ENCODE measurements at regions not wholly inside any gene's neighbourhood (a gene's known extent, or its start where the extent isn't known, plus 50 kb on each side); places are given as distances from the start of the nearest gene placed in this dataset.
"Not testable (repeated sequence)": the region's sequence is repeated elsewhere in the genome, so short reads cannot be mapped to it uniquely, and the experiment has no call there.

DNA sequence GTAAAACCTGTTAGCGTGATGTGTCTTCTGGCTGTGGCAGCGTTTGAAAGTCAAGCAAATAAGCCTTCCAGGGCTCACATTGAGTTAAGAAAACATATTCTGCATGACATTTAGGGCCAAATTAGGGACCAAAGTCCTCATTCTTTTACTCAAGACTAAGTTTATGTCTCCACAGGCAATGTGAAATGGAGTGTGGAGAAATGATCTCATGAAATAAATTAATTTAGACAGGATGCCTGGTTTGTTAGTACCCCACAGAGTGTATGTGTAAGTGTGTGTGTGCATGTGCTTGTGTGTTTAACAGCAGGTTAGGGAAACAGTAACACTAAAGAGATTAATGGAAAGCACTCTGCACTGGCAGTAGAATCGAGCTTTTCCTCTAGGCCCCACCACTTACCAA, 82.9 kb upstream of the SNX2 start:
- Histone ChIP-seq H3K9me3 (ENCODE audit: low read depth, low read length, poor library complexity, severe bottlenecking) (no peaks in the 10 kb centered on the region), H3K27ac (ENCODE audit: low read depth, low read length, poor library complexity, severe bottlenecking) (no peak overlapping the region), H3K4me3 (ENCODE audit: low read depth, low read length, poor library complexity, severe bottlenecking) (no peak overlapping the region), H3K27me3 (replicated peaks; ENCODE audit: insufficient read depth, low read depth, low read length, poor library complexity) (no peaks in the 10 kb centered on the region), H3K36me3 (ENCODE audit: insufficient read depth, low read length, poor library complexity, severe bottlenecking) (no peaks in the 10 kb centered on the region), H3K4me1 (ENCODE audit: insufficient read depth, low read length, poor library complexity, severe bottlenecking) (no peaks in the 10 kb centered on the region)
- ChIA-PET POLR2A (ENCODE audit: low non-redundant PET) (interaction anchor here (0.6 to 1.0 kb wide), 2 partner anchors 9 to 17 kb away, joined by 3 to 6 read pairs; no protein-coding TSS in a partner anchor), CTCF (no interaction called here)
- TF ChIP-seq EZH2 (IDR thresholded peaks at IDR 0.05; ENCODE audit: borderline replicate concordance, low read depth, low read length, poor library complexity, severe bottlenecking), result no peak
- TF ChIP-seq, protein P1, sequence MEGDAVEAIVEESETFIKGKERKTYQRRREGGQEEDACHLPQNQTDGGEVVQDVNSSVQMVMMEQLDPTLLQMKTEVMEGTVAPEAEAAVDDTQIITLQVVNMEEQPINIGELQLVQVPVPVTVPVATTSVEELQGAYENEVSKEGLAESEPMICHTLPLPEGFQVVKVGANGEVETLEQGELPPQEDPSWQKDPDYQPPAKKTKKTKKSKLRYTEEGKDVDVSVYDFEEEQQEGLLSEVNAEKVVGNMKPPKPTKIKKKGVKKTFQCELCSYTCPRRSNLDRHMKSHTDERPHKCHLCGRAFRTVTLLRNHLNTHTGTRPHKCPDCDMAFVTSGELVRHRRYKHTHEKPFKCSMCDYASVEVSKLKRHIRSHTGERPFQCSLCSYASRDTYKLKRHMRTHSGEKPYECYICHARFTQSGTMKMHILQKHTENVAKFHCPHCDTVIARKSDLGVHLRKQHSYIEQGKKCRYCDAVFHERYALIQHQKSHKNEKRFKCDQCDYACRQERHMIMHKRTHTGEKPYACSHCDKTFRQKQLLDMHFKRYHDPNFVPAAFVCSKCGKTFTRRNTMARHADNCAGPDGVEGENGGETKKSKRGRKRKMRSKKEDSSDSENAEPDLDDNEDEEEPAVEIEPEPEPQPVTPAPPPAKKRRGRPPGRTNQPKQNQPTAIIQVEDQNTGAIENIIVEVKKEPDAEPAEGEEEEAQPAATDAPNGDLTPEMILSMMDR (conservative IDR thresholded peaks at IDR 0.05; ENCODE audit: low read depth, low read length), result no peak
- intact Hi-C loops (cut with micrococcal nuclease; ENCODE audit: unreplicated experiment), result no loop called here
- no TSS peak for BruUV-seq (replicated peaks)
- no peak for DNase-seq (ENCODE audit: low spot score)

DNA sequence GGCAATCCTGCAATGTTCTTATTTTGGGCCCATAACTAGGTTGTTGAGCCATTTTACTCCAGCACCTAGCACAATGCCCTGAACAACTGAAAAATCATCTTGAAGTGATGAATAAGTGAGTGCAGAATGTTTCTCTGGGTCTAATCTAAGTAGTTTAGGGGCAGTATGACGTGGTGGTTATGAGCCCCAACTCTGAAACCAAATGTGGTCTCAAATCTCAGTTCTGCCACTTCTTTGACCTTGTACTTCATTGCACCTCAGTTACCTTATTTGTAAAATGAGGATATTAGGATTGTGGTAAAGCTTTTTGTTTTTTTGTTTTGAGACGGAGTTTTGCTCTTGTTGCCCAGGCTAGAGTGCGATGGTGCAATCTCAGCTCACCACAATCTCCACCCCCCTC, 80.9 kb upstream of the SNX2 start:
- Histone ChIP-seq H3K4me3 (ENCODE audit: low read depth, low read length, poor library complexity, severe bottlenecking) (no peak overlapping the region), H3K27me3 (replicated peaks; ENCODE audit: insufficient read depth, low read depth, low read length, poor library complexity) (no peaks in the 10 kb centered on the region), H3K36me3 (ENCODE audit: insufficient read depth, low read length, poor library complexity, severe bottlenecking) (no peaks in the 10 kb centered on the region), H3K4me1 (ENCODE audit: insufficient read depth, low read length, poor library complexity, severe bottlenecking) (no peaks in the 10 kb centered on the region), H3K9me3 (ENCODE audit: low read depth, low read length, poor library complexity, severe bottlenecking) (no peaks in the 10 kb centered on the region), H3K27ac (ENCODE audit: low read depth, low read length, poor library complexity, severe bottlenecking) (no peak overlapping the region)
- intact Hi-C loops (cut with micrococcal nuclease; ENCODE audit: unreplicated experiment), result no loop called here
- ChIA-PET CTCF (no interaction called here), POLR2A (ENCODE audit: low non-redundant PET) (no interaction called here)
- DNase-seq (ENCODE audit: low spot score), result no peak
- BruUV-seq (replicated peaks), result no TSS peak
- no peak for TF ChIP-seq EZH2 (IDR thresholded peaks at IDR 0.05; ENCODE audit: borderline replicate concordance, low read depth, low read length, poor library complexity, severe bottlenecking)
- TF ChIP-seq, protein P1 (conservative IDR thresholded peaks at IDR 0.05; ENCODE audit: low read depth, low read length), result no peak

DNA sequence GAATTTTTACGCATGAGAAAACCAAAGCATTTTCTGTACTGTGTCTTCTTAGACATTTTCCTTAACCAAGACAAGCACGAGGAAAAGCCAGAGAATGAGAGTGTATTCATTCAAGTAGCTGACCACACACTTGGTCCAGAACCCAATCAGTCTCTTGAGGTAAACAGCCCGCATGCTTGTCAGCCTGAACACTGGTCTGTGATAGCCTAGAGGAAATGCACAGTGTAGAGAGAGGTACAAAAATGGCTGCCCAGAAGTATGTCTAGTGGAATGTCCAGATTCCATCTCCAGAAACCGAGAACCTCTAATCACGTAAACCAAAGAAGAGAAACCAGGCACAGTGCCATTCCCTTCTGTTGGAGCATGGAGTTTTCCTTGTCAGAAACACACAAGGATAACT, 80.0 kb upstream of the SNX2 start:
- no TSS peak for BruUV-seq (replicated peaks)
- no peaks in the 10 kb centered on the region for H3K36me3 ChIP-seq (ENCODE audit: insufficient read depth, low read length, poor library complexity, severe bottlenecking)
- TF ChIP-seq, protein P1 (conservative IDR thresholded peaks at IDR 0.05; ENCODE audit: low read depth, low read length), result no peak
- TF ChIP-seq EZH2 (IDR thresholded peaks at IDR 0.05; ENCODE audit: borderline replicate concordance, low read depth, low read length, poor library complexity, severe bottlenecking), result no peak
- no peak overlapping the region for H3K4me3 ChIP-seq (ENCODE audit: low read depth, low read length, poor library complexity, severe bottlenecking)
- POLR2A ChIA-PET (ENCODE audit: low non-redundant PET), result no interaction called here
- H3K27ac ChIP-seq (ENCODE audit: low read depth, low read length, poor library complexity, severe bottlenecking), result no peak overlapping the region
- no peaks in the 10 kb centered on the region for H3K27me3 ChIP-seq (replicated peaks; ENCODE audit: insufficient read depth, low read depth, low read length, poor library complexity)
- DNase-seq (ENCODE audit: low spot score), result no peak
- no peaks in the 10 kb centered on the region for H3K9me3 ChIP-seq (ENCODE audit: low read depth, low read length, poor library complexity, severe bottlenecking)
- H3K4me1 ChIP-seq (ENCODE audit: insufficient read depth, low read length, poor library complexity, severe bottlenecking), result no peaks in the 10 kb centered on the region
- CTCF ChIA-PET, result no interaction called here
- intact Hi-C loops (cut with micrococcal nuclease; ENCODE audit: unreplicated experiment), result no loop called here

DNA sequence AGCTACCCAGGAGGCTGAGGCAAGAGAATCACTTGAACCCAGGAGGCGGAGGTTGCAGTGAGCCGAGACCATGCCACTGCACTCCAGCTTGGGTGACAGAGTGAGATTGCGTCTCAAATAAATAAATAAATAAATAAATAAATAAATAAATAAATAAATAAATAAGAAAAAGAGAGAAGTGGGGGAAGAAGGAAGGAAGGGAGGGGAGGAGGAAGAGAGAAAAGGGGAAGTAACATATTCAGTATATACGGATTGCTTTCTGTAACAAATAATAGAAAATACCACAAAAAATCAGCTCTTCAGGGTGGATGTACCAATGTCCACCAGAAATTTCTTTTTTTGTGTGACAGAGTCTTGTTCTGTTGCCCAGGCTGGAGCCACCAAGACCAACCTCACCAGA, 78.1 kb upstream of the SNX2 start:
- H3K4me1 ChIP-seq (ENCODE audit: insufficient read depth, low read length, poor library complexity, severe bottlenecking); BruUV-seq (replicated peaks); intact Hi-C loops (cut with micrococcal nuclease; ENCODE audit: unreplicated experiment); H3K36me3 ChIP-seq (ENCODE audit: insufficient read depth, low read length, poor library complexity, severe bottlenecking); H3K9me3 ChIP-seq (ENCODE audit: low read depth, low read length, poor library complexity, severe bottlenecking); POLR2A ChIA-PET (ENCODE audit: low non-redundant PET); H3K27me3 ChIP-seq (replicated peaks; ENCODE audit: insufficient read depth, low read depth, low read length, poor library complexity); H3K27ac ChIP-seq (ENCODE audit: low read depth, low read length, poor library complexity, severe bottlenecking); DNase-seq (ENCODE audit: low spot score); H3K4me3 ChIP-seq (ENCODE audit: low read depth, low read length, poor library complexity, severe bottlenecking): not testable (repeated sequence)
- CTCF ChIA-PET, result interaction anchor here (0.5 kb wide), 1 partner anchor 389 kb away, joined by 3 read pairs; no protein-coding TSS in a partner anchor
